HUES64 (cell line): ENCODE measurements at regions not wholly inside any gene's neighbourhood (a gene's known extent, or its start where the extent isn't known, plus 50 kb on each side); places are given as distances from the start of the nearest gene placed in this dataset.
"Not testable (repeated sequence)": the region's sequence is repeated elsewhere in the genome, so short reads cannot be mapped to it uniquely, and the experiment has no call there.

Source experiments
- H3K27ac ChIP-seq: 2 replicates; pipeline ENCODE4 v1.7.0; 2013; ENCODE audit warnings: low read depth, low read length, inconsistent platforms
- H3K27me3 ChIP-seq: 2 replicates; pipeline ENCODE4 v1.6.1; 2013; ENCODE audit warnings: mild to moderate bottlenecking, low read length; ENCODE audit not compliant: insufficient read depth
- H3K36me3 ChIP-seq: 2 replicates; pipeline ENCODE4 v1.6.1; 2013; ENCODE audit warnings: mild to moderate bottlenecking, low read length; ENCODE audit not compliant: insufficient read depth
- H3K4me1 ChIP-seq: 2 replicates; pipeline ENCODE4 v1.6.1; 2013; ENCODE audit warnings: mild to moderate bottlenecking, low read length, moderate library complexity; ENCODE audit not compliant: insufficient read depth
- H3K4me3 ChIP-seq: 2 replicates; pipeline ENCODE4 v1.5.1; 2013; ENCODE audit warnings: mild to moderate bottlenecking, low read length, moderate library complexity
- H3K9ac ChIP-seq: 2 replicates; pipeline ENCODE4 v1.6.1; 2013; ENCODE audit warnings: mild to moderate bottlenecking, low read depth, low read length
- H3K9me3 ChIP-seq: 2 replicates; pipeline ENCODE4 v1.6.1; 2013; ENCODE audit warnings: low read depth, low read length; ENCODE audit not compliant: insufficient read depth
- WGBS: fragments of 150-250, 120-280 bp; methylation state at CpG from one replicate; pipeline ENCODE4 v1.1.7; 2013; ENCODE audit warnings: missing lambda C conversion rate; 5-methylcytosine and 5-hydroxymethylcytosine counted together

- Histone ChIP-seq H3K9ac (no peak overlapping the region), H3K4me1 (no peaks in the 10 kb centered on the region), H3K27me3 (no peaks in the 10 kb centered on the region), H3K36me3 (no peaks in the 10 kb centered on the region), H3K27ac (no peak overlapping the region), H3K9me3 (no peaks in the 10 kb centered on the region), H3K4me3 (no peak overlapping the region)
- 98% methylated on average over 2 of the region's 2 CpGs for WGBS
Measured at GRCh38 chr5:116719106-116719505, 144.5 kb upstream of the SEMA6A start.

GRCh38 chr5:116718317-116718716 lies 143.7 kb upstream of the SEMA6A start:
- Histone ChIP-seq H3K4me1 (no peaks in the 10 kb centered on the region), H3K9me3 (no peaks in the 10 kb centered on the region), H3K27ac (no peak overlapping the region), H3K27me3 (no peaks in the 10 kb centered on the region), H3K36me3 (no peaks in the 10 kb centered on the region), H3K4me3 (no peak overlapping the region), H3K9ac (no peak overlapping the region)

- WGBS = 96% methylated on average over 5 of the region's 5 CpGs
- no peaks in the 10 kb centered on the region for H3K27me3 ChIP-seq
- no peak overlapping the region for H3K9ac ChIP-seq
- peaks cover 13% of the 10 kb centered on the region for H3K4me1 ChIP-seq
- H3K4me3 ChIP-seq = no peak overlapping the region
- H3K36me3 ChIP-seq = no peaks in the 10 kb centered on the region
- no peak overlapping the region for H3K27ac ChIP-seq
- 0 out of 2 replicates have a peak, but pooled peaks cover 6% of the 10 kb centered on the region for H3K9me3 ChIP-seq
Measured at GRCh38 chr5:116709082-116709481, 134.5 kb upstream of the SEMA6A start.

- H3K4me3 ChIP-seq, H3K36me3 ChIP-seq, H3K9me3 ChIP-seq, H3K9ac ChIP-seq, H3K27me3 ChIP-seq: not testable (repeated sequence)
- Histone ChIP-seq H3K4me1 (peaks cover 30% of the 10 kb centered on the region), H3K27ac (peak overlapping the region; percentile 63; the same call in 1 of the 2 replicates)
- 56% methylated on average over 3 of the region's 3 CpGs for WGBS
Measured at GRCh38 chr5:116705121-116705519, 130.5 kb upstream of the SEMA6A start.

- Histone ChIP-seq H3K9me3 (0 out of 2 replicates have a peak, but pooled peaks cover 1% of the 10 kb centered on the region), H3K4me1 (peaks cover 30% of the 10 kb centered on the region), H3K4me3 (no peak overlapping the region), H3K27ac (peak overlapping the region; percentile 66), H3K36me3 (no peaks in the 10 kb centered on the region), H3K9ac (no peak overlapping the region), H3K27me3 (no peaks in the 10 kb centered on the region)
- WGBS = 28% methylated on average over 4 of the region's 5 CpGs
Measured at GRCh38 chr5:116703941-116704340, 129.3 kb upstream of the SEMA6A start.

GRCh38 chr5:116703328-116703727 lies 128.7 kb upstream of the SEMA6A start:
- Histone ChIP-seq H3K4me1 (peaks cover 30% of the 10 kb centered on the region), H3K9me3 (no peaks in the 10 kb centered on the region)

GRCh38 chr5:116702776-116703175 lies 128.2 kb upstream of the SEMA6A start:
- H3K4me3 ChIP-seq = no peak overlapping the region
- no peaks in the 10 kb centered on the region for H3K36me3 ChIP-seq
- no peak overlapping the region; the same call in 1 of the 2 replicates for H3K27ac ChIP-seq
- WGBS = 92% methylated on average over 1 of the region's 1 CpG
- peaks cover 30% of the 10 kb centered on the region for H3K4me1 ChIP-seq
- no peaks in the 10 kb centered on the region for H3K9me3 ChIP-seq
- H3K9ac ChIP-seq = no peak overlapping the region
- no peaks in the 10 kb centered on the region for H3K27me3 ChIP-seq

More at GRCh38 chr5:116703328-116703727, 128.7 kb upstream of the SEMA6A start:
- Histone ChIP-seq H3K4me3 (no peak overlapping the region), H3K36me3 (no peaks in the 10 kb centered on the region), H3K27ac (peak overlapping the region; percentile 66), H3K27me3 (no peaks in the 10 kb centered on the region), H3K9ac (no peak overlapping the region)
- WGBS = 89% methylated on average over 4 of the region's 4 CpGs

- Histone ChIP-seq H3K4me1 (peaks cover 33% of the 10 kb centered on the region), H3K36me3 (no peaks in the 10 kb centered on the region), H3K4me3 (no peak overlapping the region), H3K9me3 (no peaks in the 10 kb centered on the region), H3K27ac (no peak overlapping the region), H3K27me3 (no peaks in the 10 kb centered on the region), H3K9ac (no peak overlapping the region)
- 100% methylated on average over 1 of the region's 1 CpG for WGBS
Measured at GRCh38 chr5:116699332-116699731, 124.7 kb upstream of the SEMA6A start.

GRCh38 chr5:116696366-116696765 lies 121.7 kb upstream of the SEMA6A start:
- 19% methylated on average over 5 of the region's 5 CpGs for WGBS
- Histone ChIP-seq H3K9me3 (no peaks in the 10 kb centered on the region), H3K9ac (peak overlapping the region; percentile 46; the same call in 1 of the 2 replicates), H3K4me3 (no peak overlapping the region), H3K36me3 (no peaks in the 10 kb centered on the region), H3K27me3 (no peaks in the 10 kb centered on the region), H3K27ac (peak overlapping the region; percentile 80), H3K4me1 (peaks cover 13% of the 10 kb centered on the region)

GRCh38 chr5:116695681-116696080 lies 121.1 kb upstream of the SEMA6A start:
- 92% methylated on average over 3 of the region's 3 CpGs for WGBS
- Histone ChIP-seq H3K4me3 (no peak overlapping the region), H3K36me3 (no peaks in the 10 kb centered on the region), H3K27me3 (no peaks in the 10 kb centered on the region), H3K4me1 (peaks cover 13% of the 10 kb centered on the region), H3K9ac (no peak overlapping the region; the same call in 1 of the 2 replicates), H3K9me3 (no peaks in the 10 kb centered on the region), H3K27ac (peak overlapping the region; percentile 80)

GRCh38 chr5:116686438-116686837 lies 111.8 kb upstream of the SEMA6A start:
- no peak overlapping the region for H3K27ac ChIP-seq
- 73% methylated on average over 4 of the region's 4 CpGs for WGBS
- H3K4me1 ChIP-seq = no peaks in the 10 kb centered on the region
- no peaks in the 10 kb centered on the region for H3K9me3 ChIP-seq
- H3K27me3 ChIP-seq = no peaks in the 10 kb centered on the region
- H3K36me3 ChIP-seq = no peaks in the 10 kb centered on the region
- no peak overlapping the region for H3K4me3 ChIP-seq
- H3K9ac ChIP-seq = no peak overlapping the region

GRCh38 chr5:116685931-116686330 lies 111.3 kb upstream of the SEMA6A start:
- 85% methylated on average over 9 of the region's 9 CpGs for WGBS
- no peaks in the 10 kb centered on the region for H3K9me3 ChIP-seq
- H3K4me3 ChIP-seq = no peak overlapping the region
- no peaks in the 10 kb centered on the region for H3K4me1 ChIP-seq
- no peaks in the 10 kb centered on the region for H3K27me3 ChIP-seq
- no peak overlapping the region for H3K9ac ChIP-seq
- no peaks in the 10 kb centered on the region for H3K36me3 ChIP-seq
- no peak overlapping the region for H3K27ac ChIP-seq
